Ascending aorta (tissue), 2 donors: ENCODE measurements at regions not wholly inside any gene's neighbourhood (a gene's known extent, or its start where the extent isn't known, plus 50 kb on each side); places are given as distances from the start of the nearest gene placed in this dataset.

Source experiments
- DNase-seq, 2 donors: peaks; one replicate each; pipeline ENCODE4 v3.0.0-alpha.2; 2019; ENCODE audit warnings: low spot score in 2 of 2
- H3K27ac ChIP-seq, 2 donors: fragments of 200-600 bp; sonication (generic); one replicate each; pipeline ENCODE4 v1.5.1; 2016 to 2017; ENCODE audit warnings: mild to moderate bottlenecking in 1 of 2
- H3K27me3 ChIP-seq: fragments of 200-600 bp; sonication (generic); one replicate; pipeline ENCODE4 v1.5.1; 2017
- H3K36me3 ChIP-seq, 2 donors: fragments of 200-600 bp; sonication (generic); one replicate each; pipeline ENCODE4 v1.5.1; 2016
- H3K4me1 ChIP-seq, 2 donors: fragments of 200-600 bp; sonication (generic); one replicate each; pipeline ENCODE4 v1.5.1; 2016 to 2017; ENCODE audit warnings: mild to moderate bottlenecking in 1 of 2
- H3K4me3 ChIP-seq, 2 donors: fragments of 200-600 bp; sonication (generic); one replicate each; pipeline ENCODE4 v1.5.1; 2016 to 2017; ENCODE audit warnings: mild to moderate bottlenecking in 1 of 2
- H3K9me3 ChIP-seq, 2 donors: fragments of 200-600 bp; sonication (generic); one replicate each; pipeline ENCODE4 v1.5.1; 2016
- CTCF ChIP-seq, 3 experiments: fragments of 200-600 bp in 2 of 3; fragments of 450-650 bp in 1 of 3; sonication (generic) in 2 of 3; IDR thresholded peaks; one replicate each; pipeline ENCODE4 v1.5.1; 2016 to 2019; ENCODE audit warnings: antibody characterized with exemption in 3 of 3, mild to moderate bottlenecking in 1 of 3, moderate library complexity in 1 of 3
- intact Hi-C: fragments of 100-400 bp; cut with DNase I; formaldehyde crosslinking; loops from one replicate; pipeline ENCODE4 v1.15.1; 2023

- no peak overlapping the region for H3K4me3 ChIP-seq
- no peaks in the 10 kb centered on the region for H3K36me3 ChIP-seq
- no peaks in the 10 kb centered on the region for H3K9me3 ChIP-seq
- no peaks in the 10 kb centered on the region for H3K27me3 ChIP-seq
- DNase-seq = no peak
- H3K4me1 ChIP-seq = no peaks in the 10 kb centered on the region
- TF ChIP-seq CTCF (IDR thresholded peaks at IDR 0.05) = no peak
- no peak overlapping the region for H3K27ac ChIP-seq
- intact Hi-C loops = no loop called here
Observed at GRCh38 chr4:127498366-127498765, 134.4 kb upstream of the INTU start.

- H3K4me1 ChIP-seq = no peaks in the 10 kb centered on the region
- TF ChIP-seq CTCF (IDR thresholded peaks at IDR 0.05) = no peak
- intact Hi-C loops = no loop called here
- no peaks in the 10 kb centered on the region for H3K36me3 ChIP-seq
- H3K9me3 ChIP-seq = no peaks in the 10 kb centered on the region
- no peak for DNase-seq
- H3K27ac ChIP-seq = no peak overlapping the region
- H3K27me3 ChIP-seq = no peaks in the 10 kb centered on the region
- no peak overlapping the region for H3K4me3 ChIP-seq
Observed at GRCh38 chr4:127500242-127500641, 132.5 kb upstream of the INTU start.

- no peak for DNase-seq
- intact Hi-C loops = no loop called here
- no peak overlapping the region for H3K4me3 ChIP-seq
- H3K27ac ChIP-seq = no peak overlapping the region
- H3K9me3 ChIP-seq = no peaks in the 10 kb centered on the region
- no peaks in the 10 kb centered on the region for H3K27me3 ChIP-seq
- H3K4me1 ChIP-seq = no peaks in the 10 kb centered on the region
- no peak for TF ChIP-seq CTCF (IDR thresholded peaks at IDR 0.05)
- no peaks in the 10 kb centered on the region for H3K36me3 ChIP-seq
Observed at GRCh38 chr4:127501103-127501502, 131.7 kb upstream of the INTU start.

- no peak overlapping the region for H3K27ac ChIP-seq
- H3K4me1 ChIP-seq = no peaks in the 10 kb centered on the region
- no peaks in the 10 kb centered on the region for H3K9me3 ChIP-seq
- no peak overlapping the region for H3K4me3 ChIP-seq
- intact Hi-C loops = no loop called here
- no peaks in the 10 kb centered on the region for H3K36me3 ChIP-seq
- DNase-seq = no peak
- H3K27me3 ChIP-seq = no peaks in the 10 kb centered on the region
- no peak for TF ChIP-seq CTCF (IDR thresholded peaks at IDR 0.05)
Observed at GRCh38 chr4:127503111-127503510, 129.6 kb upstream of the INTU start.

GRCh38 chr4:127505203-127505602 is 127.6 kb upstream of the INTU start:
- no peak for TF ChIP-seq CTCF (IDR thresholded peaks at IDR 0.05)
- no peaks in the 10 kb centered on the region for H3K4me1 ChIP-seq
- no peak for DNase-seq
- H3K9me3 ChIP-seq = no peaks in the 10 kb centered on the region
- H3K4me3 ChIP-seq = no peak overlapping the region
- no peaks in the 10 kb centered on the region for H3K27me3 ChIP-seq
- no peak overlapping the region for H3K27ac ChIP-seq
- no peaks in the 10 kb centered on the region for H3K36me3 ChIP-seq
- intact Hi-C loops = no loop called here

GRCh38 chr4:127506283-127506682 is 126.5 kb upstream of the INTU start:
- no peak overlapping the region for H3K27ac ChIP-seq
- H3K27me3 ChIP-seq = no peaks in the 10 kb centered on the region
- DNase-seq = no peak
- H3K36me3 ChIP-seq = no peaks in the 10 kb centered on the region
- intact Hi-C loops = no loop called here
- no peaks in the 10 kb centered on the region for H3K4me1 ChIP-seq
- H3K4me3 ChIP-seq = no peak overlapping the region
- TF ChIP-seq CTCF (IDR thresholded peaks at IDR 0.05) = no peak
- H3K9me3 ChIP-seq = no peaks in the 10 kb centered on the region
